ENCODE measurements at regions not wholly inside any gene's neighbourhood (a gene's known extent, or its start where the extent isn't known, plus 50 kb on each side); places are given as distances from the start of the nearest gene placed in this dataset.
A peak's percentile ranks its signal among the peaks of the same experiment; 100 is the strongest.

DNA sequence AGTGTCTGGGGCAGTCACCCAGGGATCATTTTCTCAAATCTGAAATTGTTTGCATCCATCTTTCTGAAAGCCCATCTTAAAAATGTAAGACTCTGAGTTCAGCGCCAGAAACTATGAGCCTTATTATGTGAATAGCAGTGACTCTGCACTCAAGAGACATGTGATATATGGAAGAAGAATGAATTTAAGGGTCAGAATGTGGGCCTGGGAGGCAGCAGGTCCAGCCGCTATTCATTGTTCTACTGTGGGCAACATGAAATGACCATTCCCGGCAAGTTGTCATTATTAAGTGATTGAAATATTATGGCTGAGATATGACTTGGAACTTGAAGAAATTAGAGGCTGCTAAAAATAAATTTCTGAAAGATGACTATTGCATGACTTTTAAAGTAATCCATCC, 228.6 kb upstream of the ARRDC4 start:
- no peaks in the 10 kb centered on the region for H3K79me2 ChIP-seq (ENCODE audit: low read length)
- H3K9me2 ChIP-seq (replicated peaks; ENCODE audit: insufficient read depth, low read length), result no peaks in the 10 kb centered on the region
- H2AFZ ChIP-seq (ENCODE audit: low read length), result no peak overlapping the region
- no peaks in the 10 kb centered on the region for H3K36me3 ChIP-seq (ENCODE audit: insufficient read depth, low read length)
- H4K20me1 ChIP-seq (ENCODE audit: insufficient read depth, low read depth, low read length), result no peaks in the 10 kb centered on the region
- H3K27me3 ChIP-seq (ENCODE audit: low read length), result no peaks in the 10 kb centered on the region
- DNase-seq, result no peak
- no peaks in the 10 kb centered on the region; the same call in 1 of the 2 replicates for H3K9me3 ChIP-seq (ENCODE audit: low read length)
- no peak overlapping the region for H3K4me3 ChIP-seq (ENCODE audit: low read length)
- H3K4me1 ChIP-seq (ENCODE audit: low read length), result no peaks in the 10 kb centered on the region
- H3K9ac ChIP-seq (ENCODE audit: low read length), result no peak overlapping the region
- H3K4me2 ChIP-seq (ENCODE audit: low read depth, low read length, poor library complexity, severe bottlenecking), result no peak overlapping the region
- no peak overlapping the region for H3K27ac ChIP-seq (ENCODE audit: low read length)

DNA sequence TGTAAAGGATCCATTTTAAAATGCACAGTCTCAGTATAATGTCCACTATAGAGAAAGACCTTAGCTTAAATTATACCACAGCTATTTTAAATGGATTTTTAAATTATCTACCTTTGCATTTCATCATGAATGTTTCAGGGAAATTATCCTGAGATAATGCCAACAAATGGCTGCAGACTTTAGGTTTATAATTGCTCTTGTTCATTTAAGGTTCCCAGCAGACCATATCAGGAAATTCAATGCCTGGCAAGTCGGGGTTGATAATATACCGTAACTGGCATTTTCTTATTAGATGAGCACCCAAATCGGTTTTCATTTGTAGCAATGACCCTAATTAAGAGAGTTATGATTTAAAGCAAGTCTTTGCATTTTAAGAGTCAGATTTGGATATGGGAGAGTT, 227.1 kb upstream of the ARRDC4 start:
- Histone ChIP-seq H3K27me3 (ENCODE audit: low read length) (no peaks in the 10 kb centered on the region), H3K4me1 (ENCODE audit: low read length) (no peaks in the 10 kb centered on the region), H3K9me2 (replicated peaks; ENCODE audit: insufficient read depth, low read length) (no peaks in the 10 kb centered on the region), H3K36me3 (ENCODE audit: insufficient read depth, low read length) (no peaks in the 10 kb centered on the region), H3K79me2 (ENCODE audit: low read length) (no peaks in the 10 kb centered on the region), H3K27ac (ENCODE audit: low read length) (no peak overlapping the region), H4K20me1 (ENCODE audit: insufficient read depth, low read depth, low read length) (no peaks in the 10 kb centered on the region), H2AFZ (ENCODE audit: low read length) (no peak overlapping the region), H3K4me2 (ENCODE audit: low read depth, low read length, poor library complexity, severe bottlenecking) (no peak overlapping the region), H3K9ac (ENCODE audit: low read length) (no peak overlapping the region), H3K9me3 (ENCODE audit: low read length) (no peaks in the 10 kb centered on the region; the same call in none of the 2 replicates), H3K4me3 (ENCODE audit: low read length) (no peak overlapping the region)
- DNase-seq, result no peak

DNA sequence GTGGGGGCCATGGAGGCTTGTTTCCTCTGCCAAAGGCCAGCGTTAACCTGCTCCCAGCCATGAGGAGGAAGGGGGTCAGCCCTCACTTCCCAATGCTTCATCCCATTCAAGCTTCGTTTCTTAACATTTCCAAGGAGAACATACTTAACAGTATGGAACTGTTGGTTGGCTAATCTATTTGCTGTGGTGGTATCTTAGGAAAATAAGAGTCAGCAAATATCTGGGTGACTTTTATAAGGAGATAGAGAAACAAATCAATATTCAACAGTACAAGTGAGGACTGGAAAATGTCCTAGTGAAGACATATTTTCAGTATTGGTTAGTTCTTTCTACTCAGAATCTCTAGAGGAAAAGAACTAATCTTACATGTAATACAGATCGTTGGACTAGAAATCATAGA, 223.8 kb upstream of the ARRDC4 start:
- H3K27me3 ChIP-seq (ENCODE audit: low read length), result no peaks in the 10 kb centered on the region
- no peak for DNase-seq
- no peak overlapping the region for H3K4me2 ChIP-seq (ENCODE audit: low read depth, low read length, poor library complexity, severe bottlenecking)

DNA sequence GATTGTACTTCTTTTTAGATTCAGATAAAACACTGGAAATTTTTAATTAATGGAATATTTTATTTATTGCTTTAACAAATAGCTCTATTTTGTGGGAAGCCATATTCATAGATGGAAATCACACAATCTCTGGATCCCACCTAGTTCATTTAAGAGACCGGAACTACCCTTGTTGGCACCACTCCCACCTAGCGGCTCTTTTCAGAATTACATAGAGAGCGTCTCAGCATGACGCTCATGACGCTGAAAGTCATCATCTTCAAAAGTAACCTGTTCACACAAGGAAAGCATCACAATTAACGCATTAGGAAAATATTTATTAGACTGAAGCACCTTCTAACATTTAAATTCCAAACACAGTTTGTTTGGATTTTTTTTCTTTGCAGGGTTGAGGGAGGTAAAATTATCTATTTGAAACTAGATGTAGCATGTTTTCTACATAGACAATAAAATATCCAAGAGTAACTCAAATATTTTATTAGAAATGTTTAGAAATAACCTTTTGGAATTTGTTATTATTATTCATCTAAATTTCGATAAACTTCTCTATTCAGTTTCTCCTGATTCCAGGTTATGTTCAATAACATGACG, 214.9 kb upstream of the ARRDC4 start:
- DNase-seq, result peak; percentile 85
- H2AFZ ChIP-seq (ENCODE audit: low read length), result no peak overlapping the region

More for the DNA sequence above, 223.8 kb upstream of the ARRDC4 start:
- H3K27ac ChIP-seq (ENCODE audit: low read length), result no peak overlapping the region
- peaks cover 11% of the 10 kb centered on the region for H3K9me3 ChIP-seq (ENCODE audit: low read length)
- no peaks in the 10 kb centered on the region for H3K4me1 ChIP-seq (ENCODE audit: low read length)
- no peak overlapping the region for H3K4me3 ChIP-seq (ENCODE audit: low read length)
- no peaks in the 10 kb centered on the region for H4K20me1 ChIP-seq (ENCODE audit: insufficient read depth, low read depth, low read length)
- no peaks in the 10 kb centered on the region for H3K9me2 ChIP-seq (replicated peaks; ENCODE audit: insufficient read depth, low read length)
- no peaks in the 10 kb centered on the region for H3K36me3 ChIP-seq (ENCODE audit: insufficient read depth, low read length)
- H3K79me2 ChIP-seq (ENCODE audit: low read length), result no peaks in the 10 kb centered on the region
- no peak overlapping the region for H2AFZ ChIP-seq (ENCODE audit: low read length)
- H3K9ac ChIP-seq (ENCODE audit: low read length), result no peak overlapping the region

DNA sequence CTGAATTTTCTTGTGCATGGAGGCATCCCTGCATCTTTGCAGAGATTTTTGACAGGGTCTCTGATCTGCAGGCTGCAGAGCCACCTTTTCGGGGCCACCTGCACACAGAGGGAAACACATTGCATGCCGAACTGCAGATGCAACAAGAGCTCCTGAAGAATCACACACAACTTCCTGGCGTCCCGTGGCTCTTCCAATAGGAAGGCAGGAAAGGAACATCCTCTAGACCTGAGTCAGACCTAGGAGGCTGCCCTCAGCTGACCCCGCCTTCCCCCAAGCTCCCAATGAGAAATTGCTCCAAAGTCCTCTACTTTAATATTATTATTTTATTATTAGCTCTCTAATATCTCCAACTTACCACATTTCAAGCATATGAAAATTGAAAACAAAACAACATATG, 213.2 kb upstream of the ARRDC4 start:
- H3K4me3 ChIP-seq (ENCODE audit: low read length), result no peak overlapping the region
- no peak overlapping the region for H3K4me2 ChIP-seq (ENCODE audit: low read depth, low read length, poor library complexity, severe bottlenecking)
- no peaks in the 10 kb centered on the region for H3K79me2 ChIP-seq (ENCODE audit: low read length)
- DNase-seq, result no peak
- H4K20me1 ChIP-seq (ENCODE audit: insufficient read depth, low read depth, low read length), result no peaks in the 10 kb centered on the region
- H3K9me2 ChIP-seq (replicated peaks; ENCODE audit: insufficient read depth, low read length), result no peaks in the 10 kb centered on the region
- no peak overlapping the region for H3K9ac ChIP-seq (ENCODE audit: low read length)
- H3K27ac ChIP-seq (ENCODE audit: low read length), result no peak overlapping the region
- no peaks in the 10 kb centered on the region for H3K4me1 ChIP-seq (ENCODE audit: low read length)
- peaks cover 2% of the 10 kb centered on the region; the same call in 1 of the 2 replicates for H3K9me3 ChIP-seq (ENCODE audit: low read length)
- no peak overlapping the region for H2AFZ ChIP-seq (ENCODE audit: low read length)
- 0 out of 2 replicates have a peak, but pooled peaks cover under 1% of the 10 kb centered on the region for H3K27me3 ChIP-seq (ENCODE audit: low read length)
- no peaks in the 10 kb centered on the region for H3K36me3 ChIP-seq (ENCODE audit: insufficient read depth, low read length)

More for the DNA sequence above, 214.9 kb upstream of the ARRDC4 start:
- H3K9me3 ChIP-seq (ENCODE audit: low read length), result peaks cover 3% of the 10 kb centered on the region
- H3K27ac ChIP-seq (ENCODE audit: low read length), result no peak overlapping the region
- H3K9me2 ChIP-seq (replicated peaks; ENCODE audit: insufficient read depth, low read length), result no peaks in the 10 kb centered on the region
- H3K4me3 ChIP-seq (ENCODE audit: low read length), result no peak overlapping the region
- no peaks in the 10 kb centered on the region for H3K36me3 ChIP-seq (ENCODE audit: insufficient read depth, low read length)
- no peaks in the 10 kb centered on the region for H3K79me2 ChIP-seq (ENCODE audit: low read length)
- H3K27me3 ChIP-seq (ENCODE audit: low read length), result no peaks in the 10 kb centered on the region
- H3K9ac ChIP-seq (ENCODE audit: low read length), result no peak overlapping the region
- H3K4me2 ChIP-seq (ENCODE audit: low read depth, low read length, poor library complexity, severe bottlenecking), result no peak overlapping the region
- no peaks in the 10 kb centered on the region for H3K4me1 ChIP-seq (ENCODE audit: low read length)
- H4K20me1 ChIP-seq (ENCODE audit: insufficient read depth, low read depth, low read length), result no peaks in the 10 kb centered on the region

DNA sequence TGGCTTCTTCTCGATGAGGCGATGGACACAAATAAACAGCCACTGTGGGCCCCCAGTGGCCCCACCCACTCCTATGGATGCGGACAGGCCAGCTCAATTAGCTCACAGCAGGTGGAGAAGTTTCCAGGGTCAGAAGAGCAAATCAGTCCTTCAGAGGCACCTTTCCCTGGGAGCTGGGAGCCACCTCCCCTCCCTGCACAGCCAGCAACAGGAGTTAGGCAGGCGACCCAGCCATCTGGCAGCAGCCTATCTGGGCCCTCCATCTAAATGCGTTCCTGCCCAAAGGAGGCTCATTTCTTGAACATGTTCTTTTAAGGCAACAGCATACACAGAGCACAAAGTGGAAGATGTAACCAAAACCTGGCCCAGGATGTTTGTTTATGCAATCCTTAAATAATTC, 211.9 kb upstream of the ARRDC4 start:
- Histone ChIP-seq H2AFZ (ENCODE audit: low read length) (no peak overlapping the region), H3K27me3 (ENCODE audit: low read length) (0 out of 2 replicates have a peak, but pooled peaks cover 3% of the 10 kb centered on the region), H3K79me2 (ENCODE audit: low read length) (no peaks in the 10 kb centered on the region), H3K9me3 (ENCODE audit: low read length) (no peaks in the 10 kb centered on the region), H3K9ac (ENCODE audit: low read length) (no peak overlapping the region), H3K36me3 (ENCODE audit: insufficient read depth, low read length) (no peaks in the 10 kb centered on the region), H3K4me1 (ENCODE audit: low read length) (no peaks in the 10 kb centered on the region), H3K9me2 (replicated peaks; ENCODE audit: insufficient read depth, low read length) (no peaks in the 10 kb centered on the region), H3K4me2 (ENCODE audit: low read depth, low read length, poor library complexity, severe bottlenecking) (no peak overlapping the region), H3K27ac (ENCODE audit: low read length) (no peak overlapping the region), H3K4me3 (ENCODE audit: low read length) (no peak overlapping the region), H4K20me1 (ENCODE audit: insufficient read depth, low read depth, low read length) (no peaks in the 10 kb centered on the region)
- no peak for DNase-seq

DNA sequence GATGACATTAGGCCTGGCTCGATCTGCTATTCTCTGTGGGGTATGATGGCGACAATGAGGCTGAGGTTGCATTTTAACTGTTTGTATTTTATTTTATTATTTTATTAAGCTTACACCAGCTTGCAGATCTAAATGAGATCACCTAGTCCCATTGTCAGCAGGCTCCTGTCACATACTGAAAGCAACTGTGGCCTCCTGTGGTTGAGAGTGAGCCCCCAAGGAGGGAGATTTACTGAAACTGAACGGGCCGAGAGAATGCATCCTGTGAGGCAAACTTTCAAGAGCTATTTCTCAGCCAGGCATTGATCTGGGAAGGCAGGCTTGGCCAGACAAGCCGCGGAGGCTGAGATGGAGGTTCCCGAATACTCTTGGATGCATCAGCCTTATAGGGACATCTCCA, 210.4 kb upstream of the ARRDC4 start:
- DNase-seq, result no peak
- Histone ChIP-seq H4K20me1 (ENCODE audit: insufficient read depth, low read depth, low read length) (no peaks in the 10 kb centered on the region), H3K79me2 (ENCODE audit: low read length) (no peaks in the 10 kb centered on the region), H3K27ac (ENCODE audit: low read length) (no peak overlapping the region), H3K9me3 (ENCODE audit: low read length) (no peaks in the 10 kb centered on the region), H3K9me2 (replicated peaks; ENCODE audit: insufficient read depth, low read length) (no peaks in the 10 kb centered on the region), H3K36me3 (ENCODE audit: insufficient read depth, low read length) (no peaks in the 10 kb centered on the region), H3K9ac (ENCODE audit: low read length) (no peak overlapping the region), H2AFZ (ENCODE audit: low read length) (no peak overlapping the region), H3K27me3 (ENCODE audit: low read length) (0 out of 2 replicates have a peak, but pooled peaks cover 3% of the 10 kb centered on the region), H3K4me3 (ENCODE audit: low read length) (no peak overlapping the region), H3K4me1 (ENCODE audit: low read length) (no peaks in the 10 kb centered on the region), H3K4me2 (ENCODE audit: low read depth, low read length, poor library complexity, severe bottlenecking) (no peak overlapping the region)

DNA sequence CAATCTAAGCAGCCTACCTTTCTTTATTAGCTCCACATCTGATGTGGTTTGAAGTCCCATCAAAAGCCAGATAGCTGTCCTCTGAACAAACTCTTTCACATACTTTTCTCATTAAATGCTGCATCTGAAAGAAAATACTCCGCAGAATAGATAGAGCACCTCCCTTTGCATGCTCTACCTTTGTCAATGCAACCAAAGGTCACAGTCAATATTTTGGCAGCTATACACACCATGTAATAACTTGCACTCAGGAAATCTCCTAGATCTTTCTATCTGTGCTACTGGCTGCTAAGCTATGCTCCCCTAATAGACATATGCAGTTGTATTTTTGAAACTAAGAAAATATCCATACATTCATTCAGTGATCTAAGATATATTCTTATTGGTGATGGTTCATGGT, 204.8 kb upstream of the ARRDC4 start:
- H3K4me2 ChIP-seq (ENCODE audit: low read depth, low read length, poor library complexity, severe bottlenecking), result no peak overlapping the region
- no peaks in the 10 kb centered on the region for H3K4me1 ChIP-seq (ENCODE audit: low read length)
- no peak for DNase-seq
- H2AFZ ChIP-seq (ENCODE audit: low read length), result no peak overlapping the region
- no peaks in the 10 kb centered on the region for H3K36me3 ChIP-seq (ENCODE audit: insufficient read depth, low read length)
- H3K27ac ChIP-seq (ENCODE audit: low read length), result no peak overlapping the region
- 0 out of 2 replicates have a peak, but pooled peaks cover 3% of the 10 kb centered on the region for H3K27me3 ChIP-seq (ENCODE audit: low read length)
- no peaks in the 10 kb centered on the region for H4K20me1 ChIP-seq (ENCODE audit: insufficient read depth, low read depth, low read length)
- no peaks in the 10 kb centered on the region for H3K9me3 ChIP-seq (ENCODE audit: low read length)
- no peak overlapping the region for H3K9ac ChIP-seq (ENCODE audit: low read length)
- H3K4me3 ChIP-seq (ENCODE audit: low read length), result no peak overlapping the region
- H3K79me2 ChIP-seq (ENCODE audit: low read length), result no peaks in the 10 kb centered on the region
- H3K9me2 ChIP-seq (replicated peaks; ENCODE audit: insufficient read depth, low read length), result no peaks in the 10 kb centered on the region

All from Karpas-422 (cell line).